Ovary (tissue), 7 donors: ENCODE measurements at regions not wholly inside any gene's neighbourhood (a gene's known extent, or its start where the extent isn't known, plus 50 kb on each side); places are given as distances from the start of the nearest gene placed in this dataset.

Source experiments
- DNase-seq, 5 donors: peaks; one replicate each; pipeline ENCODE4 v3.0.0-alpha.2; 2019 to 2020
- H3K27ac ChIP-seq, 2 donors: fragments of 200-600 bp; one replicate each; pipeline versions ENCODE4 v1.5.1 to v1.8.0; 2019 to 2022
- H3K27me3 ChIP-seq: fragments of 200-600 bp; one replicate; pipeline ENCODE4 v1.8.0; 2022
- H3K36me3 ChIP-seq: fragments of 200-600 bp; sonication (generic); one replicate; pipeline ENCODE4 v1.5.1; 2019
- H3K4me1 ChIP-seq: one replicate; pipeline ENCODE4 v1.8.1; 2013; ENCODE audit warnings: mild to moderate bottlenecking, moderate library complexity; ENCODE audit not compliant: insufficient read depth
- H3K4me3 ChIP-seq: fragments of 200-600 bp; sonication (generic); one replicate; pipeline ENCODE4 v1.5.1; 2017
- H3K9me3 ChIP-seq, 2 donors: fragments of 200-600 bp in 1 of 2; sonication (generic) in 1 of 2; one replicate each; pipeline versions ENCODE4 v1.5.1 to v1.8.1; 2013 to 2019; ENCODE audit warnings: mild to moderate bottlenecking in 1 of 2, moderate library complexity in 1 of 2
- CTCF ChIP-seq, 3 donors: fragments of 450-650 bp in 2 of 3; fragments of 200-600 bp in 1 of 3; IDR thresholded peaks; one replicate each; pipeline versions ENCODE4 v1.5.1 to v1.8.0; 2016 to 2022; ENCODE audit warnings: antibody characterized with exemption in 3 of 3, mild to moderate bottlenecking in 1 of 3
- EP300 ChIP-seq: sonication (generic); formaldehyde crosslinking; IDR thresholded peaks from one replicate; pipeline ENCODE4 v1.6.1; 2017; ENCODE audit warnings: antibody characterized with exemption
- POLR2A ChIP-seq: fragments of 450-650 bp; IDR thresholded peaks from one replicate; pipeline ENCODE4 v1.6.1; 2017; ENCODE audit warnings: antibody characterized with exemption, mild to moderate bottlenecking, moderate library complexity
- WGBS, 3 donors: extraction: QIAGEN DNeasy Blood & Tissue Kit in 1 of 3; methylation state at CpG; one replicate each; pipeline versions ENCODE4 v1.1.5 to v1.1.7; 2013 to 2017; 5-methylcytosine and 5-hydroxymethylcytosine counted together
- intact Hi-C, 4 donors: fragments of 100-400 bp; cut with DNase I; formaldehyde crosslinking; loops; one replicate each; pipeline versions ENCODE4 v1.11.0 to v1.15.1; 2022 to 2023
- donor health status: DM: no; HTN: no; CAD: no; lungs with moderate emphysema.
- donor health status: DM: no; HTN: no; CAD: no.
- donor health status: Bipolar disorder and iron deficiency.
- donor health status: DM: no; HTN: no; CAD: no.
- donor health status: DM: yes; HTN: yes; CAD: no.

DNA sequence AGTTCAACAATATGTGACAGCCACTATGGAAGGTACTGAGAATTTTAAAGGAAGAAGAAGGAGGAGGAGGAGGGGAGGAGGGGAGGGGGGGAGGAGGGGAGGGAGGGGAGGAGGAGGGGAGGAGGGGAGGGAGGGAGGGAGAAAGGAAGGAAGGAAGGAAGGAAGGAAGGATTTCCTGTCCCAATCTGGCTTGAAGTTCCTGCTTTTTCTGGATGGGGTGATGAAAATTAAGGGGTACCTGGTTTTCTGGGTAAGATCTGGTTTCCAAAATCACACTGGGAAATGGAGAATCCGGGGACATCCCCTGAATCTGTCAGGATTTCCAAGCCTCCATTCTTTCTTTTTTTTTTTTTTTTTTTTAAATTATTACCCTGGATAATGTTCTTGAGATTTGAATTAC is 271.8 kb downstream of the MTX2 start:
- 79 to 88% (median 83%) methylated on average over 1 of the region's 1 CpG for WGBS, 3 donors
- no peaks in the 10 kb centered on the region for H3K36me3 ChIP-seq
- H3K4me1 ChIP-seq = no peaks in the 10 kb centered on the region
- H3K9me3 ChIP-seq = no peaks in the 10 kb centered on the region
- TF ChIP-seq CTCF (IDR thresholded peaks at IDR 0.05) (no peak), POLR2A (no peak)
- intact Hi-C loops = no loop called here
- DNase-seq = no peak
- no peaks in the 10 kb centered on the region for H3K27me3 ChIP-seq
- no peak overlapping the region for H3K4me3 ChIP-seq
- no peak overlapping the region for H3K27ac ChIP-seq

DNA sequence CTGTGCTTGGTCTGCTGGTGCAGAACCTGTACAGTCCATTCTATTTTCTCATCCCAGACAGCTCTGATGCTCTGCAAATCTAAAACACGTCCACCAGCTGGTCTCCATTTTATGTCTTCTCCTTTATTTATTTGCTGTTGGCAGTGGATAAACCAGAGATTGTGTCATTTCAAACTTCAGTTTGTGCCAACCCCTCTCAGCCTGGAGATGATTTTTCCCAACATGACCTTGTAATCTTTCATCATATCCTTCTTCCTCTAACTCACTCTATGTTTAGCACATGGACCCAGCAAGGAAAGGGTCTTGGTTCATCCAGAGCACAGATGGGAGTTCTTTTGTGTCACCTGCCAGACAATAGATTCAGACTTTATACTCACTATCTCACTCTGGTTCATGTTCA is 273.2 kb downstream of the MTX2 start:
- intact Hi-C loops = no loop called here
- Histone ChIP-seq H3K27me3 (no peaks in the 10 kb centered on the region), H3K9me3 (no peaks in the 10 kb centered on the region), H3K27ac (no peak overlapping the region), H3K4me3 (no peak overlapping the region), H3K4me1 (no peaks in the 10 kb centered on the region), H3K36me3 (no peaks in the 10 kb centered on the region)
- WGBS, 3 donors = 26 to 40% (median 36%) methylated on average over 1 of the region's 1 CpG
- TF ChIP-seq POLR2A = no peak
- no peak for TF ChIP-seq CTCF (IDR thresholded peaks at IDR 0.05)
- TF ChIP-seq EP300 = no peak
- no peak for DNase-seq

DNA sequence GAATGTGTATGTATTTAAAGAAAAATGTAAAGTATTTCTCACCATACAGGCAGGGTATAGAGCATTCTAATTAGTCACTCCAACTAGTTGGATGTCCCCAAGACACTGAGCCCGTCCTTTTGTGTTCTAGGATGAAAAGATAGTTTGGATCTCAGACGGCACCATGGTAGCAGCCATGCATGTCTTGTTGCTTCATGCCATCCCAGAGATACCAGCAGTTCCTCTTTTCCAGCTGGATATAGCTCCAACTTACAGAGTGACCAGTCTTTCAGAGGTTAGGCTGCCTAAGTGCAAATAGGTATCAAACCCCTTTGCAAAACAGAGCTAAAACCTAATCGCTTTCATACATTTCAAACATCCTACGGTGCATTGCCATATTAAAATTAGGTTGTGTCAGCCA is 275.3 kb downstream of the MTX2 start:
- no peak for DNase-seq
- intact Hi-C loops = no loop called here

DNA sequence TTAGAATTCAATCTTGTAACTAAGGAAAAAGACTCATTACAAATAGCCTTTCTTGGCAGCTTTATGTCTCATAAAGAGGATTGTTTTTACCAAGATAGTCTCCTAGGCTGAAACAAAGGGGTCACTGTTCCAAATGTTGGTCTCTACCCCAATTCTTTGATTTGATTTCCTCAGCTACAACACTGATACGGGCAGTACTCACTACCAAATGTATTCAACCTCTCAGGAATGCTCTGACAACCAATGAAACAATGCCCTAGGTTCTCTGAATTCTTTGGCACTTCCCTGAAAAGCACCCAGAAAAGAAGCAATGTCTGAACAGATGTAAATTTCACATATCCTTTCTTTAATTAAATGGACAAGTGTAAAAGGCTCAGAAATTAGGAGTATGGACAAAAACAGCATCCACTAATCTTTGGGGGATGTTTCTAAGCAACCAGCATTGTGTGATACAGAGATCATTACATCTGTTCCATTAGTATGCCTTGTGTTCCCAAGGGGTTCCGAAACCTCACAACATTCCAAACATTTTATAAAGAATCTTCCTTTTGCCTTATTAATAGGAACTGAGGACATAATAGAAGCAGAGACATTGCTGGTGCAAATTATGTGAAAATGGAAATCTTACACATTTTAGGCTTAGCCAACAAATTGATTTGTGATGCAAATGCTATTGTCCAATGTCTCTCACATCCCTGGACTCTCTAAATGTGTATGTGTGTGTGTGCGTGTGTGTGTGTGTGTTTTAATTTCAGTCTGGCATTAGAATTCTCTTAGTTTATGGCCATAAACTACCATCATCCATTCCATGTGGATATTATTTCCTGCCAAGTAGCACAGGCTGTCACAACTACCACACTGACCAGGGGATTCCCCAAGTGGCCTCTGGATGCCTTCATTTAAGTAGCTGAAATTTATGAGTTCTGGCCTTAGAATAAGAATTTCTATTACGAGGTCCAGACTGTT is 276.0 kb downstream of the MTX2 start:
- no peaks in the 10 kb centered on the region for H3K9me3 ChIP-seq
- H3K4me3 ChIP-seq = no peak overlapping the region
- intact Hi-C loops = no loop called here
- 74 to 82% (median 75%) methylated on average over 4 of the region's 4 CpGs for WGBS, 3 donors
- no peaks in the 10 kb centered on the region for H3K4me1 ChIP-seq
- no peaks in the 10 kb centered on the region for H3K36me3 ChIP-seq
- H3K27ac ChIP-seq = no peak overlapping the region
- TF ChIP-seq CTCF (IDR thresholded peaks at IDR 0.05) = no peak
- TF ChIP-seq EP300 = no peak
- no peak for TF ChIP-seq POLR2A
- no peaks in the 10 kb centered on the region for H3K27me3 ChIP-seq
- no peak for DNase-seq

More for the DNA sequence above, 275.3 kb downstream of the MTX2 start:
- TF ChIP-seq POLR2A (no peak), CTCF (IDR thresholded peaks at IDR 0.05) (no peak), EP300 (no peak)
- no peak overlapping the region for H3K27ac ChIP-seq
- H3K36me3 ChIP-seq = no peaks in the 10 kb centered on the region
- 94 to 95% (median 95%) methylated on average over 4 of the region's 4 CpGs for WGBS, 3 donors
- no peaks in the 10 kb centered on the region for H3K27me3 ChIP-seq
- H3K4me3 ChIP-seq = no peak overlapping the region
- H3K4me1 ChIP-seq = no peaks in the 10 kb centered on the region
- H3K9me3 ChIP-seq = no peaks in the 10 kb centered on the region
